ENCODE measurements at regions not wholly inside any gene's neighbourhood (a gene's known extent, or its start where the extent isn't known, plus 50 kb on each side); places are given as distances from the start of the nearest gene placed in this dataset.

DNA sequence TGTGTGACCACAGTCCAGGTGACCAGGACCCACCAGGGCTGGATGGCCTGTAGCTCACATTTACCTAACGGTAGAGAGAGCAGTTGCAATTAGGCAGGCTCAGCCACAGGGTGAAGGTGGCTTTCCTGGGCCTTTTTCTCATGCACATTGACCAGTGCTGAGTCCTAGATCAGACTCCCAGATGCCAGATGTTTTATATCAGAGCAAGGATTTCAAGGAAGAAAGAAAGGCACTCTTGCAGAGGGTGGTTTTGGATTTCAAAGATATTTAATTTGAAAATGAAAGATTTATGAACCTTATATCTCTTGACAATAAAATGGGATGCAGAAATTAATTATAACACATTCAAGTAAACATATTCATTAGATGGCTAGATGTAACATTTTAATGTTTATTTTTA lies 694.2 kb upstream of the GYPC start:
- intact Hi-C loops (cut with micrococcal nuclease; ENCODE audit: unreplicated experiment): no loop called here
- no peak for FAIRE-seq
- TF ChIP-seq EED (IDR thresholded peaks at IDR 0.05; ENCODE audit: low read depth) (no peak), SPI1 (IDR thresholded peaks at IDR 0.05; ENCODE audit: borderline replicate concordance, insufficient read depth, low read depth, low read length) (no peak), ZNF384 (IDR thresholded peaks at IDR 0.05; ENCODE audit: borderline replicate concordance, low read depth, low read length) (no peak), HDAC2 (IDR thresholded peaks at IDR 0.05) (no peak), ZBTB4 (CRISPR knock-in tag; IDR thresholded peaks at IDR 0.05) (no peak), NFYB (IDR thresholded peaks at IDR 0.05; ENCODE audit: insufficient read depth, low read depth, low read length) (no peak), NFXL1 (IDR thresholded peaks at IDR 0.05; ENCODE audit: borderline replicate concordance) (no peak), CREM (IDR thresholded peaks at IDR 0.05; ENCODE audit: low read depth) (no peak)
- TF ChIP-seq, protein P1, sequence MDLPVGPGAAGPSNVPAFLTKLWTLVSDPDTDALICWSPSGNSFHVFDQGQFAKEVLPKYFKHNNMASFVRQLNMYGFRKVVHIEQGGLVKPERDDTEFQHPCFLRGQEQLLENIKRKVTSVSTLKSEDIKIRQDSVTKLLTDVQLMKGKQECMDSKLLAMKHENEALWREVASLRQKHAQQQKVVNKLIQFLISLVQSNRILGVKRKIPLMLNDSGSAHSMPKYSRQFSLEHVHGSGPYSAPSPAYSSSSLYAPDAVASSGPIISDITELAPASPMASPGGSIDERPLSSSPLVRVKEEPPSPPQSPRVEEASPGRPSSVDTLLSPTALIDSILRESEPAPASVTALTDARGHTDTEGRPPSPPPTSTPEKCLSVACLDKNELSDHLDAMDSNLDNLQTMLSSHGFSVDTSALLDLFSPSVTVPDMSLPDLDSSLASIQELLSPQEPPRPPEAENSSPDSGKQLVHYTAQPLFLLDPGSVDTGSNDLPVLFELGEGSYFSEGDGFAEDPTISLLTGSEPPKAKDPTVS (IDR thresholded peaks at IDR 0.05; ENCODE audit: low read depth, low read length): no peak
- TF ChIP-seq, protein P2, sequence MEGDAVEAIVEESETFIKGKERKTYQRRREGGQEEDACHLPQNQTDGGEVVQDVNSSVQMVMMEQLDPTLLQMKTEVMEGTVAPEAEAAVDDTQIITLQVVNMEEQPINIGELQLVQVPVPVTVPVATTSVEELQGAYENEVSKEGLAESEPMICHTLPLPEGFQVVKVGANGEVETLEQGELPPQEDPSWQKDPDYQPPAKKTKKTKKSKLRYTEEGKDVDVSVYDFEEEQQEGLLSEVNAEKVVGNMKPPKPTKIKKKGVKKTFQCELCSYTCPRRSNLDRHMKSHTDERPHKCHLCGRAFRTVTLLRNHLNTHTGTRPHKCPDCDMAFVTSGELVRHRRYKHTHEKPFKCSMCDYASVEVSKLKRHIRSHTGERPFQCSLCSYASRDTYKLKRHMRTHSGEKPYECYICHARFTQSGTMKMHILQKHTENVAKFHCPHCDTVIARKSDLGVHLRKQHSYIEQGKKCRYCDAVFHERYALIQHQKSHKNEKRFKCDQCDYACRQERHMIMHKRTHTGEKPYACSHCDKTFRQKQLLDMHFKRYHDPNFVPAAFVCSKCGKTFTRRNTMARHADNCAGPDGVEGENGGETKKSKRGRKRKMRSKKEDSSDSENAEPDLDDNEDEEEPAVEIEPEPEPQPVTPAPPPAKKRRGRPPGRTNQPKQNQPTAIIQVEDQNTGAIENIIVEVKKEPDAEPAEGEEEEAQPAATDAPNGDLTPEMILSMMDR (IDR thresholded peaks at IDR 0.05 in 2 of 3, conservative IDR thresholded peaks at IDR 0.05 in 1 of 3; ENCODE audit: control insufficient read depth in 2 of 3, extremely low read depth in 1 of 3, insufficient read depth in 1 of 3, low read depth in 3 of 3, low read length in 3 of 3): no peak
- TF ChIP-seq, protein P3, sequence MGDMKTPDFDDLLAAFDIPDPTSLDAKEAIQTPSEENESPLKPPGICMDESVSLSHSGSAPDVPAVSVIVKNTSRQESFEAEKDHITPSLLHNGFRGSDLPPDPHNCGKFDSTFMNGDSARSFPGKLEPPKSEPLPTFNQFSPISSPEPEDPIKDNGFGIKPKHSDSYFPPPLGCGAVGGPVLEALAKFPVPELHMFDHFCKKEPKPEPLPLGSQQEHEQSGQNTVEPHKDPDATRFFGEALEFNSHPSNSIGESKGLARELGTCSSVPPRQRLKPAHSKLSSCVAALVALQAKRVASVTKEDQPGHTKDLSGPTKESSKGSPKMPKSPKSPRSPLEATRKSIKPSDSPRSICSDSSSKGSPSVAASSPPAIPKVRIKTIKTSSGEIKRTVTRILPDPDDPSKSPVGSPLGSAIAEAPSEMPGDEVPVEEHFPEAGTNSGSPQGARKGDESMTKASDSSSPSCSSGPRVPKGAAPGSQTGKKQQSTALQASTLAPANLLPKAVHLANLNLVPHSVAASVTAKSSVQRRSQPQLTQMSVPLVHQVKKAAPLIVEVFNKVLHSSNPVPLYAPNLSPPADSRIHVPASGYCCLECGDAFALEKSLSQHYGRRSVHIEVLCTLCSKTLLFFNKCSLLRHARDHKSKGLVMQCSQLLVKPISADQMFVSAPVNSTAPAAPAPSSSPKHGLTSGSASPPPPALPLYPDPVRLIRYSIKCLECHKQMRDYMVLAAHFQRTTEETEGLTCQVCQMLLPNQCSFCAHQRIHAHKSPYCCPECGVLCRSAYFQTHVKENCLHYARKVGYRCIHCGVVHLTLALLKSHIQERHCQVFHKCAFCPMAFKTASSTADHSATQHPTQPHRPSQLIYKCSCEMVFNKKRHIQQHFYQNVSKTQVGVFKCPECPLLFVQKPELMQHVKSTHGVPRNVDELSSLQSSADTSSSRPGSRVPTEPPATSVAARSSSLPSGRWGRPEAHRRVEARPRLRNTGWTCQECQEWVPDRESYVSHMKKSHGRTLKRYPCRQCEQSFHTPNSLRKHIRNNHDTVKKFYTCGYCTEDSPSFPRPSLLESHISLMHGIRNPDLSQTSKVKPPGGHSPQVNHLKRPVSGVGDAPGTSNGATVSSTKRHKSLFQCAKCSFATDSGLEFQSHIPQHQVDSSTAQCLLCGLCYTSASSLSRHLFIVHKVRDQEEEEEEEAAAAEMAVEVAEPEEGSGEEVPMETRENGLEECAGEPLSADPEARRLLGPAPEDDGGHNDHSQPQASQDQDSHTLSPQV (IDR thresholded peaks at IDR 0.05): no peak
- TF ChIP-seq, protein P4, sequence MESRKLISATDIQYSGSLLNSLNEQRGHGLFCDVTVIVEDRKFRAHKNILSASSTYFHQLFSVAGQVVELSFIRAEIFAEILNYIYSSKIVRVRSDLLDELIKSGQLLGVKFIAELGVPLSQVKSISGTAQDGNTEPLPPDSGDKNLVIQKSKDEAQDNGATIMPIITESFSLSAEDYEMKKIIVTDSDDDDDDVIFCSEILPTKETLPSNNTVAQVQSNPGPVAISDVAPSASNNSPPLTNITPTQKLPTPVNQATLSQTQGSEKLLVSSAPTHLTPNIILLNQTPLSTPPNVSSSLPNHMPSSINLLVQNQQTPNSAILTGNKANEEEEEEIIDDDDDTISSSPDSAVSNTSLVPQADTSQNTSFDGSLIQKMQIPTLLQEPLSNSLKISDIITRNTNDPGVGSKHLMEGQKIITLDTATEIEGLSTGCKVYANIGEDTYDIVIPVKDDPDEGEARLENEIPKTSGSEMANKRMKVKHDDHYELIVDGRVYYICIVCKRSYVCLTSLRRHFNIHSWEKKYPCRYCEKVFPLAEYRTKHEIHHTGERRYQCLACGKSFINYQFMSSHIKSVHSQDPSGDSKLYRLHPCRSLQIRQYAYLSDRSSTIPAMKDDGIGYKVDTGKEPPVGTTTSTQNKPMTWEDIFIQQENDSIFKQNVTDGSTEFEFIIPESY (IDR thresholded peaks at IDR 0.05): no peak

More for the DNA sequence above, 694.2 kb upstream of the GYPC start:
- ATAC-seq: no peak
- Histone ChIP-seq H2AFZ (ENCODE audit: control insufficient read depth, low read depth, low read length) (no peak overlapping the region), H3K27ac (ENCODE audit: control insufficient read depth, insufficient read depth) (no peak overlapping the region), H3K4me1 (ENCODE audit: control insufficient read depth, insufficient read depth, low read length) (no peaks in the 10 kb centered on the region), H3K9ac (ENCODE audit: control insufficient read depth, insufficient read depth, low read length) (no peak overlapping the region), H3K4me3 (no peak overlapping the region), H4K20me1 (ENCODE audit: control insufficient read depth, insufficient read depth) (no peaks in the 10 kb centered on the region), H3K79me2 (ENCODE audit: control insufficient read depth, insufficient read depth, low read length) (no peaks in the 10 kb centered on the region), H3K27me3 (replicated peaks in 1 of 2; ENCODE audit: control insufficient read depth in 2 of 2, insufficient read depth in 2 of 2, low read length in 1 of 2) (no peaks in the 10 kb centered on the region), H3K9me3 (replicated peaks; ENCODE audit: control insufficient read depth, insufficient read depth, low read length) (no peaks in the 10 kb centered on the region), H3K4me2 (ENCODE audit: control insufficient read depth, insufficient read depth) (no peak overlapping the region), H3K36me3 (ENCODE audit: control insufficient read depth in 2 of 2, insufficient read depth in 2 of 2, low read length in 1 of 2) (no peaks in the 10 kb centered on the region)
- RAD21 ChIA-PET (ENCODE audit: unreplicated experiment): no interaction called here
- 10% methylated on average over 1 of the region's 1 CpG for WGBS (ENCODE audit: insufficient coverage, insufficient replicate concordance, low lambda C conversion rate, missing lambda C conversion rate)
- CTCF ChIA-PET: no interaction called here
- POLR2A ChIA-PET: no interaction called here
- no TSS peak for BruUV-seq (replicated peaks)
- SMC1A ChIA-PET (ENCODE audit: uncharacterized antibody, unreplicated experiment): no interaction called here
- in situ Hi-C loops (cut with MboI): no loop called here
- DNase-seq (ENCODE audit: low read depth, low spot score): no peak

Measured in GM12878 (cell line).